Mammary epithelial cell (primary cell): ENCODE measurements at regions not wholly inside any gene's neighbourhood (a gene's known extent, or its start where the extent isn't known, plus 50 kb on each side); places are given as distances from the start of the nearest gene placed in this dataset.

Source experiments
- EZH2 ChIP-seq: IDR thresholded peaks from 2 replicates; pipeline ENCODE4 v1.6.1; 2012; ENCODE audit warnings: low read length, inconsistent platforms, borderline replicate concordance
- TF ChIP-seq, protein P1 (sequence below), 2 donors: IDR thresholded peaks in 1 of 2; conservative IDR thresholded peaks in 1 of 2; 2 replicates each; pipeline ENCODE4 v1.5.1; 2011 to 2012; ENCODE audit warnings: inconsistent platforms in 2 of 2, low read length in 2 of 2, mild to moderate bottlenecking in 2 of 2, control low read depth in 1 of 2, low read depth in 1 of 2; ENCODE audit not compliant: insufficient read depth in 1 of 2; ENCODE audit errors: extremely low read depth in 1 of 2

DNA sequence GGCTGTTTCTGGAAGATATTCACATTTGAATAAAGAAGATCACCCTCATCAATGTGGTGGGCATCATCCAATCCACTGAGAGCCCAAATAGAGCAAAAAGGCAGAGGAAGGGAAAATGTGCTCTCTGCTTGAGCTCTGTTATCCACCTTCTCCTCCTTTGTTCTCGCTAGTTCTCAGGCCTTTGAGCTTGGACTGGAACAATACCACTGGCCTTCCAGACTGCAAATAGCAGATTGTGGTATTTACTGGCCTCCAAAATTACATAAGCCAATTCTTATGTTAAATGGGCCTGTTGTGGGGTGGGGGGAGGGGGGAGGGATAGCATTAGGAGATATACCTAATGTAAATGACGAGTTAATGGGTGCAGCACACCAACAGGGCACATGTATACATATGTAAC, 219.3 kb downstream of the C1orf94 start:
- no peak for TF ChIP-seq EZH2
- TF ChIP-seq, protein P1, sequence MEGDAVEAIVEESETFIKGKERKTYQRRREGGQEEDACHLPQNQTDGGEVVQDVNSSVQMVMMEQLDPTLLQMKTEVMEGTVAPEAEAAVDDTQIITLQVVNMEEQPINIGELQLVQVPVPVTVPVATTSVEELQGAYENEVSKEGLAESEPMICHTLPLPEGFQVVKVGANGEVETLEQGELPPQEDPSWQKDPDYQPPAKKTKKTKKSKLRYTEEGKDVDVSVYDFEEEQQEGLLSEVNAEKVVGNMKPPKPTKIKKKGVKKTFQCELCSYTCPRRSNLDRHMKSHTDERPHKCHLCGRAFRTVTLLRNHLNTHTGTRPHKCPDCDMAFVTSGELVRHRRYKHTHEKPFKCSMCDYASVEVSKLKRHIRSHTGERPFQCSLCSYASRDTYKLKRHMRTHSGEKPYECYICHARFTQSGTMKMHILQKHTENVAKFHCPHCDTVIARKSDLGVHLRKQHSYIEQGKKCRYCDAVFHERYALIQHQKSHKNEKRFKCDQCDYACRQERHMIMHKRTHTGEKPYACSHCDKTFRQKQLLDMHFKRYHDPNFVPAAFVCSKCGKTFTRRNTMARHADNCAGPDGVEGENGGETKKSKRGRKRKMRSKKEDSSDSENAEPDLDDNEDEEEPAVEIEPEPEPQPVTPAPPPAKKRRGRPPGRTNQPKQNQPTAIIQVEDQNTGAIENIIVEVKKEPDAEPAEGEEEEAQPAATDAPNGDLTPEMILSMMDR (conservative IDR thresholded peaks at IDR 0.05 in 1 of 2, IDR thresholded peaks at IDR 0.05 in 1 of 2; ENCODE audit: extremely low read depth in 1 of 2, insufficient read depth in 1 of 2, low read depth in 1 of 2, low read length in 2 of 2) = no peak
